ENCODE measurements at regions not wholly inside any gene's neighbourhood (a gene's known extent, or its start where the extent isn't known, plus 50 kb on each side); places are given as distances from the start of the nearest gene placed in this dataset.

DNA sequence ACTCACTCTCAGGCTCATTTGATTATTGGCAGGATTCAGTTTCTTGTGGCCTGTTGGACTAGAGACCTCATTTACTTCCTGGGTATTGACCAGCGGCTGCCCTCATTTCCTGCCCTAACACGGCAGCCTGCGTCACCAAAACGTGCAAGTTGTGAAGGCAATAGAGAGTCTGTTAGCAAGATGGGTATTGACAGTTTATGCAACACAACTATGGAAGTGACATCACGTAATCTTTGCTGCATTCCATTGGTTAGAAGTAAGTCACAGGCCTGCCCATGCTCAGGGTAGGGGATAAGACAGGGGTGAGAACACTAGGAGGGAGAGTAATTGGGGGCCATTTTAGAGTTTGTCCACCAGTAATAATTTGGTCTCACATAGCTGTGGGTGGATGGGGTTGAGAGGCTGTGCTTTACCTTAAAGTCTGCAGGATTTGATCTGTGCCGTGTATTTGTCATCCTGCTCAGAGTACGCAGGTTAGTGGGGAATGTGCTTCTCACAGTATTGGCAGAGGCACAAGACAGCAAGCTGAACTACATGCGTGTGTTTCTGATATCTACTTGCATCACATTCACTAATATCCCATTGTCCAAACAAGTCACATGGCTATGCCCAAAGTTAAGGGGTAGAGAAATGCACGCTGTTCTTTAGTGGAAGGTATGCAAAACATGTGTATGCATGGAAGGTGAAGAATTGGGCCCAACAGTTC lies 83.3 kb downstream of the EDEM1 start:
- Mint-ChIP-seq H3K27ac (ENCODE audit: unreplicated experiment) (no peak overlapping the region), H3K4me1 (ENCODE audit: unreplicated experiment) (no peaks in the 10 kb centered on the region), H3K4me3 (ENCODE audit: unreplicated experiment) (no peak overlapping the region)

GRCh38 chr3:5271372-5271683 lies 83.8 kb downstream of the EDEM1 start:
- no peaks in the 10 kb centered on the region for H3K36me3 Mint-ChIP-seq (ENCODE audit: unreplicated experiment)
- no peak overlapping the region for H3K27ac Mint-ChIP-seq (ENCODE audit: unreplicated experiment)
- H3K27me3 Mint-ChIP-seq (ENCODE audit: unreplicated experiment) = peaks cover 5% of the 10 kb centered on the region
- no peaks in the 10 kb centered on the region for H3K9me3 Mint-ChIP-seq (ENCODE audit: unreplicated experiment)
- H3K4me1 Mint-ChIP-seq (ENCODE audit: unreplicated experiment) = no peaks in the 10 kb centered on the region
- H3K4me3 Mint-ChIP-seq (ENCODE audit: unreplicated experiment) = no peak overlapping the region
- TF ChIP-seq CTCF (IDR thresholded peaks at IDR 0.05) = no peak
- no peak for DNase-seq (ENCODE audit: extremely low spot score, unreplicated experiment)

More for the DNA sequence above, 83.3 kb downstream of the EDEM1 start:
- Mint-ChIP-seq H3K36me3 (ENCODE audit: unreplicated experiment) (no peaks in the 10 kb centered on the region), H3K27me3 (ENCODE audit: unreplicated experiment) (peaks cover 5% of the 10 kb centered on the region), H3K9me3 (ENCODE audit: unreplicated experiment) (no peaks in the 10 kb centered on the region)
- no peak for TF ChIP-seq CTCF (IDR thresholded peaks at IDR 0.05)
- no peak for DNase-seq (ENCODE audit: extremely low spot score, unreplicated experiment)

- Mint-ChIP-seq H3K27ac (ENCODE audit: unreplicated experiment) (no peak overlapping the region), H3K4me1 (ENCODE audit: unreplicated experiment) (no peaks in the 10 kb centered on the region), H3K27me3 (ENCODE audit: unreplicated experiment) (peaks cover 3% of the 10 kb centered on the region), H3K36me3 (ENCODE audit: unreplicated experiment) (no peaks in the 10 kb centered on the region), H3K4me3 (ENCODE audit: unreplicated experiment) (no peak overlapping the region), H3K9me3 (ENCODE audit: unreplicated experiment) (no peaks in the 10 kb centered on the region)
- DNase-seq (ENCODE audit: extremely low spot score, unreplicated experiment) = no peak
- no peak for TF ChIP-seq CTCF (IDR thresholded peaks at IDR 0.05)
Observed at GRCh38 chr3:5272387-5272786, 84.9 kb downstream of the EDEM1 start.

DNA sequence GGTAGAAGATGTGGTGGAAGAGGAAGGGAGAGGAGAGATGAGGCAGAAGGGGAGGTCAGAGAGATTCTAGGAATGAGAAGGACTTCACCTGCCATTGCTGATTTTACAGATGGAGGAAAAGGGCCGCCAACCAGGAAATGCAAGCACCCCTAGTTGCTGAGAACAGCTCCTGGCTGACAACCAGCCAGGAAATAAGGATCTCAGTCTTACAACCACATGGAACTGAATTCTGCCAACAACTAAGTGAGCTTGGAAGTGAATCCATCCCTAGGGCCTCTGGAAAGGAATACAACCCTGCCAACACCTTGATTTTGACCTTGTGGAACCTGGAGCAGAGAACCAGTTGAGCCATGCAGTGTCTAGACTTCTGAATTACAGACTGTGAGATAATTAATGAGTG lies 86.6 kb downstream of the EDEM1 start:
- Mint-ChIP-seq H3K27me3 (ENCODE audit: unreplicated experiment) (no peaks in the 10 kb centered on the region), H3K4me3 (ENCODE audit: unreplicated experiment) (no peak overlapping the region), H3K9me3 (ENCODE audit: unreplicated experiment) (no peaks in the 10 kb centered on the region), H3K36me3 (ENCODE audit: unreplicated experiment) (no peaks in the 10 kb centered on the region), H3K27ac (ENCODE audit: unreplicated experiment) (no peak overlapping the region), H3K4me1 (ENCODE audit: unreplicated experiment) (no peaks in the 10 kb centered on the region)
- no peak for DNase-seq (ENCODE audit: extremely low spot score, unreplicated experiment)
- no peak for TF ChIP-seq CTCF (IDR thresholded peaks at IDR 0.05)

DNA sequence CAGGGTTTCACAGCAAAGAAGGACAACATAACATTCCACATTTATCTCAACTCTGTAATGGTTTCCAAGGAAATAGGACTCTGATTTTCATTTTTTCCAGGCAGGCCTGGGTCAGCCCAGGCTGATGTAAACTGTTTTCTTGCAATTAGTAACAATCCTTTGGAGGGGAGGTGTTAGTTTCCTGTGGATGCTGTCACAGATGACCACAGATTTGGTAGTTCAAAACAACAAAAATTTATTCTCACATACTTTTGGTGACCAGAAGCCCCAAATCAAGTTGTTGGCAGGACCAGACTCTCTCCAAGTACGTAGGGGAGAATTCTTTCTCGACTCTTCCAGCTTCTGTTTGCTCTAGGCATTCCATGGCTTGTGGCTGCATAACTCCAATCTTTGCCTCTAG lies 88.0 kb downstream of the EDEM1 start:
- Mint-ChIP-seq H3K36me3 (ENCODE audit: unreplicated experiment) (no peaks in the 10 kb centered on the region), H3K4me1 (ENCODE audit: unreplicated experiment) (no peaks in the 10 kb centered on the region), H3K9me3 (ENCODE audit: unreplicated experiment) (peaks cover 3% of the 10 kb centered on the region), H3K27ac (ENCODE audit: unreplicated experiment) (no peak overlapping the region), H3K4me3 (ENCODE audit: unreplicated experiment) (no peak overlapping the region), H3K27me3 (ENCODE audit: unreplicated experiment) (no peaks in the 10 kb centered on the region)
- TF ChIP-seq CTCF (IDR thresholded peaks at IDR 0.05) = no peak
- DNase-seq (ENCODE audit: extremely low spot score, unreplicated experiment) = no peak

All from osteocyte (in vitro differentiated cells).